Stimulated activated naive CD8-positive, alpha-beta T cell treated with anti-CD3 and anti-CD28 coated beads, Interleukin-15, Interleukin-2, amounts not matched to agents 100 U/mL and 50 U/mL, for 24 hours (primary cell): ENCODE measurements at regions not wholly inside any gene's neighbourhood (a gene's known extent, or its start where the extent isn't known, plus 50 kb on each side); places are given as distances from the start of the nearest gene placed in this dataset.
"Not testable (repeated sequence)": the region's sequence is repeated elsewhere in the genome, so short reads cannot be mapped to it uniquely, and the experiment has no call there.

Source experiments
- ATAC-seq: fragments of 150-1000 bp; cut with Tn5 transposase; one replicate; pipeline ENCODE4 v1.10.0; 2021
- DNase-seq: peaks from one replicate; pipeline ENCODE4 v3.0.0; 2021

GRCh38 chr6:43998592-43999243, 128.5 kb downstream of the MRPL14 start:
- DNase-seq, ATAC-seq: not testable (repeated sequence)

- not testable (repeated sequence) for DNase-seq, ATAC-seq
Measured at GRCh38 chr6:43997990-43998585, 129.2 kb downstream of the MRPL14 start.

- ATAC-seq (no peak), DNase-seq (no peak)
Measured at GRCh38 chr6:43997345-43997677, 129.9 kb downstream of the MRPL14 start.

- DNase-seq (no peak), ATAC-seq (no peak)
Measured at GRCh38 chr6:43996618-43997344, 130.5 kb downstream of the MRPL14 start.

- DNase-seq = no peak
- ATAC-seq = no peak
Measured at GRCh38 chr6:43995137-43995536, 132.1 kb downstream of the MRPL14 start.

- no peak for DNase-seq
Measured at GRCh38 chr6:43993881-43994523, 133.2 kb downstream of the MRPL14 start.

GRCh38 chr6:43992783-43993644, 134.2 kb downstream of the MRPL14 start:
- DNase-seq = no peak
- no peak for ATAC-seq

More at GRCh38 chr6:43993881-43994523, 133.2 kb downstream of the MRPL14 start:
- ATAC-seq = no peak

GRCh38 chr6:43992126-43992663, 135.1 kb downstream of the MRPL14 start:
- ATAC-seq = no peak

GRCh38 chr6:43990627-43991619, 136.3 kb downstream of the MRPL14 start:
- DNase-seq (no peak), ATAC-seq (no peak)

More at GRCh38 chr6:43992126-43992663, 135.1 kb downstream of the MRPL14 start:
- DNase-seq = no peak

- DNase-seq = no peak
- ATAC-seq = no peak
Measured at GRCh38 chr6:43990275-43990626, 137.0 kb downstream of the MRPL14 start.

- no peak for ATAC-seq
- DNase-seq = no peak
Measured at GRCh38 chr6:43989581-43990146, 137.6 kb downstream of the MRPL14 start.

- DNase-seq = no peak
- no peak for ATAC-seq
Measured at GRCh38 chr6:43988801-43989200, 138.5 kb downstream of the MRPL14 start.

- ATAC-seq = no peak
- no peak for DNase-seq
Measured at GRCh38 chr6:43987838-43988439, 139.3 kb downstream of the MRPL14 start.

GRCh38 chr6:43986177-43986825, 141.0 kb downstream of the MRPL14 start:
- no peak for DNase-seq
- ATAC-seq = no peak

GRCh38 chr6:43985329-43985728, 141.9 kb downstream of the MRPL14 start:
- DNase-seq (no peak), ATAC-seq (no peak)

GRCh38 chr6:43984442-43985321, 142.6 kb downstream of the MRPL14 start:
- DNase-seq = no peak
- no peak for ATAC-seq

GRCh38 chr6:43983632-43984031, 143.6 kb downstream of the MRPL14 start:
- DNase-seq (no peak), ATAC-seq (no peak)

GRCh38 chr6:43983191-43983590, 144.1 kb downstream of the MRPL14 start:
- ATAC-seq = no peak

More at GRCh38 chr6:43983191-43983590, 144.1 kb downstream of the MRPL14 start:
- DNase-seq = no peak
